Ascending aorta (tissue), 2 donors: ENCODE measurements at regions not wholly inside any gene's neighbourhood (a gene's known extent, or its start where the extent isn't known, plus 50 kb on each side); places are given as distances from the start of the nearest gene placed in this dataset.

Experiments used
- DNase-seq, 2 donors: peaks; one replicate each; pipeline ENCODE4 v3.0.0-alpha.2; 2019; ENCODE audit warnings: low spot score in 2 of 2
- H3K27ac ChIP-seq, 2 donors: fragments of 200-600 bp; sonication (generic); one replicate each; pipeline ENCODE4 v1.5.1; 2016 to 2017; ENCODE audit warnings: mild to moderate bottlenecking in 1 of 2
- H3K27me3 ChIP-seq: fragments of 200-600 bp; sonication (generic); one replicate; pipeline ENCODE4 v1.5.1; 2017
- H3K36me3 ChIP-seq, 2 donors: fragments of 200-600 bp; sonication (generic); one replicate each; pipeline ENCODE4 v1.5.1; 2016
- H3K4me1 ChIP-seq, 2 donors: fragments of 200-600 bp; sonication (generic); one replicate each; pipeline ENCODE4 v1.5.1; 2016 to 2017; ENCODE audit warnings: mild to moderate bottlenecking in 1 of 2
- H3K4me3 ChIP-seq, 2 donors: fragments of 200-600 bp; sonication (generic); one replicate each; pipeline ENCODE4 v1.5.1; 2016 to 2017; ENCODE audit warnings: mild to moderate bottlenecking in 1 of 2
- H3K9me3 ChIP-seq, 2 donors: fragments of 200-600 bp; sonication (generic); one replicate each; pipeline ENCODE4 v1.5.1; 2016
- intact Hi-C: fragments of 100-400 bp; cut with DNase I; formaldehyde crosslinking; loops from one replicate; pipeline ENCODE4 v1.15.1; 2023
- TF ChIP-seq, protein P1 (sequence below), 3 experiments: fragments of 200-600 bp in 2 of 3; fragments of 450-650 bp in 1 of 3; sonication (generic) in 2 of 3; IDR thresholded peaks; one replicate each; pipeline ENCODE4 v1.5.1; 2016 to 2019; ENCODE audit warnings: antibody characterized with exemption in 3 of 3, mild to moderate bottlenecking in 1 of 3, moderate library complexity in 1 of 3

DNA sequence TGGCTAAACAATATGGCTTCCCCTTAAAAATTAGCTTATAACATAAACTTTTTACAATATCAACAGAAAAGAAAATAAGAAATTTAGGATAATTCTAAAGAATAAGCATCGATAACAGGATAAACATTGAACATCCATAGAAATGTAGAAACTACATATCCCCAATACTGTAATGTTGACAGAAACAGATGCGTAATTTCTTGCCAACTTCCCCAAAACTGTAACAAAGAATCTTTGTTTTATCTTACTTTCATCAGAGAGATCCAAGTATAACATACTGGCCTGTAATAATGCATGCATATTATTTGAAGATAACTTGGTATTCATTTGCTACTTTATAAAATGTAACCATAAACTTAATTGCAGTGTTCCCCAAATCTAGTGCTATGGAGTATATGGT is 339.9 kb downstream of the ARL4A start:
- Histone ChIP-seq H3K27me3 (no peaks in the 10 kb centered on the region), H3K36me3 (no peaks in the 10 kb centered on the region), H3K4me1 (no peaks in the 10 kb centered on the region), H3K27ac (no peak overlapping the region), H3K4me3 (no peak overlapping the region), H3K9me3 (no peaks in the 10 kb centered on the region)
- intact Hi-C loops = no loop called here
- no peak for DNase-seq
- TF ChIP-seq, protein P1, sequence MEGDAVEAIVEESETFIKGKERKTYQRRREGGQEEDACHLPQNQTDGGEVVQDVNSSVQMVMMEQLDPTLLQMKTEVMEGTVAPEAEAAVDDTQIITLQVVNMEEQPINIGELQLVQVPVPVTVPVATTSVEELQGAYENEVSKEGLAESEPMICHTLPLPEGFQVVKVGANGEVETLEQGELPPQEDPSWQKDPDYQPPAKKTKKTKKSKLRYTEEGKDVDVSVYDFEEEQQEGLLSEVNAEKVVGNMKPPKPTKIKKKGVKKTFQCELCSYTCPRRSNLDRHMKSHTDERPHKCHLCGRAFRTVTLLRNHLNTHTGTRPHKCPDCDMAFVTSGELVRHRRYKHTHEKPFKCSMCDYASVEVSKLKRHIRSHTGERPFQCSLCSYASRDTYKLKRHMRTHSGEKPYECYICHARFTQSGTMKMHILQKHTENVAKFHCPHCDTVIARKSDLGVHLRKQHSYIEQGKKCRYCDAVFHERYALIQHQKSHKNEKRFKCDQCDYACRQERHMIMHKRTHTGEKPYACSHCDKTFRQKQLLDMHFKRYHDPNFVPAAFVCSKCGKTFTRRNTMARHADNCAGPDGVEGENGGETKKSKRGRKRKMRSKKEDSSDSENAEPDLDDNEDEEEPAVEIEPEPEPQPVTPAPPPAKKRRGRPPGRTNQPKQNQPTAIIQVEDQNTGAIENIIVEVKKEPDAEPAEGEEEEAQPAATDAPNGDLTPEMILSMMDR (IDR thresholded peaks at IDR 0.05) = no peak

DNA sequence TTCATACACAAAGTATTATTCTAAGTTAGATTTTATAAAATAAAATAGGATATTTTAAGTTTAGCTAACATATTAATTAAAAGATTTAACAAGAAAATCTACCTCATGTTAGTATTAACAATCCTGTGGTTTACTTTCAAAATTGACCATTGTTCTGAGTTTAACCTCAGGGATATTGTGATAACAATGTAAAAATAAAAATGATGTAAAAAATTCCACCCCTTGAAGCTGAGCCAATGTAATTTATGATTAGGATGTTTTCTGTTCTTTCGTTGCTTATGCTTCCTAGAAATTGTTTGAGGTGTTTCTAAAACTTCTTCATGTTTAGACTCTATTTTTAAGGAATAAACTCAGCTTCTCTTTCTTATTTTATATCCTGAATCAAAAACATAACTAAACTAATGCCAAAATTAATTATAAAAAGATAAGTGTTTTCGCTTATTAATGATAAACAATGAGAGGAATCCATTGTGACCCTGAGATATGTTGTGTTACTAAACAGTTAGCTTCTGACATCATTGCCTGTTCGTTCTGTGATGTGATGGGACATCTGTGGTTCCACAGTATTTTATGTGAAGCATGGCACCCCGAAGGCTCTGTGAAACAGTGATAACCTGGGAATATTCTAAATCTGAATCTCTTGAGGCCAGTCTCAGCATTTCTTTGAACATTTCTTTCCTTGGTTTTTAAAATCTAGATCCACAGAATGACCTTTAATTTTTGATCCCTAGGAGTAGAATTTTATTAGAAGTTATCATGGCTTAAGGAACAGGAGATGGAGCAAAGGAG is 340.8 kb downstream of the ARL4A start:
- Histone ChIP-seq H3K9me3 (no peaks in the 10 kb centered on the region), H3K36me3 (no peaks in the 10 kb centered on the region), H3K27ac (no peak overlapping the region), H3K27me3 (no peaks in the 10 kb centered on the region), H3K4me1 (no peaks in the 10 kb centered on the region), H3K4me3 (no peak overlapping the region)
- DNase-seq = no peak
- TF ChIP-seq, protein P1 (IDR thresholded peaks at IDR 0.05) = no peak
- intact Hi-C loops = no loop called here

DNA sequence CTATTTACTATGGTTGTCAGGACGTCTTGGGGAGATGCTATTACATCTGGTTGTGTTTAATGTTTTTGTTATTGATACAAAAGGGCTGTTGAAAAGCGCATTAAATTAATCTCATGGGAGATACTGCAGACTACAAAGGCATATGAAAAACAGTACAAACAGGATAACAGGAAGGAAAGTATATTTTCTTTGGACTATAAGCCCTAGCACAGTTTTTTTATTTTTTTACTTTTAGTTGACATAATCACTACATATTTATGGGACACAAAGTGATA is 341.3 kb downstream of the ARL4A start:
- no peak overlapping the region for H3K27ac ChIP-seq
- intact Hi-C loops = no loop called here
- H3K4me3 ChIP-seq = no peak overlapping the region

DNA sequence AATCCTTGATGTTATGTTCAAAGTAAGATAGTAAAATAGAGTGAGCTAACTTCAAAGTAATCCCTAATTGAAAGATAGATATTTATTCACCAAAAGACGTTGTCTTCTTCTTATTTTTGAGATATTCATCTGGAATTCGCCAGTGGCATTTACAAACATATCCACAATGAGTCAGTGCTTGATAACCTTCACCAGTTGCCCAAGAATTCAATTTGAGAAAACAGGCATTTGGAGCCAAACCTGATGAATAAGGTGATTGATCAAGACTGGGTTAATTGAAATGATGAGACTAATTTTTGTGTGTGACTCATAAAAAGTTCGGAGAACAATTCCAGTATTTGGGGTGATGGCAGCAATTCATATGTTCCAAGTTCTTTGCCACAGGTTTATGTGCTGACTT is 344.0 kb downstream of the ARL4A start:
- TF ChIP-seq, protein P1 (IDR thresholded peaks at IDR 0.05) = no peak
- Histone ChIP-seq H3K27me3 (no peaks in the 10 kb centered on the region), H3K4me3 (no peak overlapping the region), H3K9me3 (peaks cover 0 to 11% of the 10 kb centered on the region in 2 donors), H3K36me3 (no peaks in the 10 kb centered on the region), H3K27ac (no peak overlapping the region), H3K4me1 (no peaks in the 10 kb centered on the region)
- intact Hi-C loops = no loop called here
- no peak for DNase-seq

More for the DNA sequence above, 341.3 kb downstream of the ARL4A start:
- H3K9me3 ChIP-seq = no peaks in the 10 kb centered on the region
- H3K4me1 ChIP-seq = no peaks in the 10 kb centered on the region
- no peaks in the 10 kb centered on the region for H3K27me3 ChIP-seq
- H3K36me3 ChIP-seq = no peaks in the 10 kb centered on the region
- TF ChIP-seq, protein P1 (IDR thresholded peaks at IDR 0.05) = no peak
- no peak for DNase-seq

DNA sequence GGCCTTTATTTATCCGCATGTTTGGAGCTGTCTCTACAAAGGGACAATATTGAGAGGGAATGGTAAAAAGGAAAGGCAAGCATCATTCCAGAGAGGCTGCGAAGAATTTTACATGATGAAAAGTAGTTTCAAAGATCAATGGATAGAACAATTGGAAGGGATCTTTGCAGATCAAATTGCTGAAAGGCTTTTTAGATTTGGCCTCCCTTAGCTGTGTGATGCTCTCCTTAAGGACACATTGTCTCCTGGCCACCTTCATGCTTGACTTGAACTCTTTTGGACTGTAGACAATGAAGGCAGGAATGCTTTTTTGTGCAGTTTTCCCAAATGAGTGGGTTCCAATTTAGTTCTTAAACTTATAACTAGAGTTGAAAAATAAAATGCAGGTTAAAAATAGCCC is 344.7 kb downstream of the ARL4A start:
- H3K27me3 ChIP-seq = no peaks in the 10 kb centered on the region
- no peak for DNase-seq
- TF ChIP-seq, protein P1 (IDR thresholded peaks at IDR 0.05) = no peak

DNA sequence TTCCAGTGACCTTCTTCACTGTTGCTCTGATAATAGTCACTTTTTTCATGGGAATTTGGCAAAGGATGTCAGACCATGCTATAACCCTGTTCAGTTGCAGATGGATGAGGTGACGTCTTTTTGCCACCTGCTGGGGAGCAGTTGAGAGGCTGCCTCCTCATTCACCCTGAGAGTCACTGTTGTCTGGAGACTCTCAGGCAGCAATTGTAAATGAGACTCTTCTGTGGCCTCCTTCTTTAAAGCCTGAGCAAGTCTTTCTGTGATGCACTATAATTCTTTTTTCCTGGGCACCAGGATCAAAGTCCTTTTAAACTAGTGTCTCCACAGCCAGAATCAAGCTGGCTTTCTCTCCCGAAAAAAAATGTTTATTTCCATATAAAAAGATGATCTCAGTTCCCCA is 345.1 kb downstream of the ARL4A start:
- intact Hi-C loops = no loop called here
- no peaks in the 10 kb centered on the region for H3K27me3 ChIP-seq
- H3K4me1 ChIP-seq = no peaks in the 10 kb centered on the region
- DNase-seq = no peak
- peaks cover 0 to 12% of the 10 kb centered on the region in 2 donors for H3K9me3 ChIP-seq
- TF ChIP-seq, protein P1 (IDR thresholded peaks at IDR 0.05) = no peak
- no peak overlapping the region for H3K27ac ChIP-seq
- H3K36me3 ChIP-seq = no peaks in the 10 kb centered on the region
- H3K4me3 ChIP-seq = no peak overlapping the region

More for the DNA sequence above, 344.7 kb downstream of the ARL4A start:
- intact Hi-C loops = no loop called here
- Histone ChIP-seq H3K36me3 (no peaks in the 10 kb centered on the region), H3K4me3 (no peak overlapping the region), H3K4me1 (no peaks in the 10 kb centered on the region), H3K27ac (no peak overlapping the region), H3K9me3 (peaks cover 0 to 12% of the 10 kb centered on the region in 2 donors)
